ENCODE measurements at regions not wholly inside any gene's neighbourhood (a gene's known extent, or its start where the extent isn't known, plus 50 kb on each side); places are given as distances from the start of the nearest gene placed in this dataset.

- no peaks in the 10 kb centered on the region for H3K36me3 ChIP-seq
- peak; percentile 42 for DNase-seq (ENCODE audit: extremely low spot score)
- no peaks in the 10 kb centered on the region for H3K4me1 ChIP-seq
- H3K9me3 ChIP-seq: peaks cover 0 to 12% (median 0%) of the 10 kb centered on the region in 4 donors
- intact Hi-C loops (cut with DNase I): no loop called here
- no peak for TF ChIP-seq POLR2AphosphoS5 (IDR thresholded peaks at IDR 0.05)
- TF ChIP-seq CTCF (IDR thresholded peaks at IDR 0.05): no peak
- TF ChIP-seq POLR2A (IDR thresholded peaks at IDR 0.05; ENCODE audit: low read depth): no peak
- no peak for TF ChIP-seq EP300 (IDR thresholded peaks at IDR 0.05)
- no peak overlapping the region for H3K4me3 ChIP-seq
- no peak overlapping the region for H3K27ac ChIP-seq (replicated peaks in 1 of 4)
- H3K27me3 ChIP-seq: no peaks in the 10 kb centered on the region
- 75% methylated on average over 8 of the region's 8 CpGs for WGBS
These were observed 441.3 kb upstream of the CLINT1 start for GRCh38 chr5:158300256-158300655.

- DNase-seq (ENCODE audit: extremely low spot score): no peak
- no peaks in the 10 kb centered on the region for H3K36me3 ChIP-seq
- no peaks in the 10 kb centered on the region for H3K4me1 ChIP-seq
- peaks cover 0 to 12% (median 6%) of the 10 kb centered on the region in 4 donors for H3K9me3 ChIP-seq
- no peak overlapping the region for H3K4me3 ChIP-seq
- no peak overlapping the region for H3K27ac ChIP-seq (replicated peaks in 1 of 4)
- intact Hi-C loops (cut with DNase I): no loop called here
- no peak for TF ChIP-seq CTCF (IDR thresholded peaks at IDR 0.05)
- no peaks in the 10 kb centered on the region for H3K27me3 ChIP-seq
These were observed 438.1 kb upstream of the CLINT1 start for GRCh38 chr5:158297002-158297527.

- no peaks in the 10 kb centered on the region for H3K4me1 ChIP-seq
- no peaks in the 10 kb centered on the region for H3K36me3 ChIP-seq
- intact Hi-C loops (cut with DNase I): no loop called here
- H3K4me3 ChIP-seq: no peak overlapping the region
- DNase-seq (ENCODE audit: extremely low spot score): peak; percentile 21
- H3K9me3 ChIP-seq: peaks cover 0 to 12% (median 6%) of the 10 kb centered on the region in 4 donors
- H3K27ac ChIP-seq (replicated peaks in 1 of 4): no peak overlapping the region
- 79% methylated on average over 6 of the region's 6 CpGs for WGBS
- TF ChIP-seq POLR2AphosphoS5 (IDR thresholded peaks at IDR 0.05) (no peak), CTCF (IDR thresholded peaks at IDR 0.05) (no peak), POLR2A (IDR thresholded peaks at IDR 0.05; ENCODE audit: low read depth) (no peak), EP300 (IDR thresholded peaks at IDR 0.05) (no peak)
- H3K27me3 ChIP-seq: no peaks in the 10 kb centered on the region
These were observed 435.8 kb upstream of the CLINT1 start for GRCh38 chr5:158294701-158295100.

- no peak for DNase-seq (ENCODE audit: extremely low spot score)
- Histone ChIP-seq H3K36me3 (no peaks in the 10 kb centered on the region), H3K4me3 (no peak overlapping the region), H3K27ac (replicated peaks in 1 of 4) (no peak overlapping the region), H3K27me3 (no peaks in the 10 kb centered on the region), H3K4me1 (peaks cover 0 to 8% (median 7%) of the 10 kb centered on the region in 4 donors), H3K9me3 (peaks cover 0 to 12% (median 6%) of the 10 kb centered on the region in 4 donors)
- 88% methylated on average over 1 of the region's 1 CpG for WGBS
- intact Hi-C loops (cut with DNase I): no loop called here
- TF ChIP-seq POLR2AphosphoS5 (IDR thresholded peaks at IDR 0.05) (no peak), CTCF (IDR thresholded peaks at IDR 0.05) (no peak), POLR2A (IDR thresholded peaks at IDR 0.05; ENCODE audit: low read depth) (no peak), EP300 (IDR thresholded peaks at IDR 0.05) (no peak)
These were observed 434.0 kb upstream of the CLINT1 start for GRCh38 chr5:158292981-158293380.

- peaks cover 0 to 8% (median 2%) of the 10 kb centered on the region in 4 donors for H3K9me3 ChIP-seq
- H3K27ac ChIP-seq (replicated peaks in 1 of 4): no peak overlapping the region
- no peak for TF ChIP-seq POLR2A (IDR thresholded peaks at IDR 0.05; ENCODE audit: low read depth)
- no peak for TF ChIP-seq EP300 (IDR thresholded peaks at IDR 0.05)
- TF ChIP-seq CTCF (IDR thresholded peaks at IDR 0.05): no peak
- no peak for TF ChIP-seq POLR2AphosphoS5 (IDR thresholded peaks at IDR 0.05)
- no peaks in the 10 kb centered on the region for H3K27me3 ChIP-seq
- no peak overlapping the region for H3K4me3 ChIP-seq
- DNase-seq (ENCODE audit: extremely low spot score): peak; percentile 47
- H3K36me3 ChIP-seq: no peaks in the 10 kb centered on the region
- H3K4me1 ChIP-seq: peaks cover 0 to 14% (median 12%) of the 10 kb centered on the region in 4 donors
- WGBS: 91% methylated on average over 1 of the region's 1 CpG
- intact Hi-C loops (cut with DNase I): no loop called here
These were observed 431.0 kb upstream of the CLINT1 start for GRCh38 chr5:158289967-158290366.

Data from esophagus muscularis mucosa (tissue), 4 donors.